ENCODE measurements at regions not wholly inside any gene's neighbourhood (a gene's known extent, or its start where the extent isn't known, plus 50 kb on each side); places are given as distances from the start of the nearest gene placed in this dataset.

GRCh38 chr7:68642727-68643126, 955.5 kb upstream of the AUTS2 start:
- no peak for TF ChIP-seq CTCF (conservative IDR thresholded peaks at IDR 0.05; ENCODE audit: low read depth, low read length)
- TF ChIP-seq EZH2 (IDR thresholded peaks at IDR 0.05; ENCODE audit: borderline replicate concordance, low read depth, low read length, poor library complexity, severe bottlenecking): no peak

Data from A673 (cell line).